GM23248 (cell line): ENCODE measurements at regions not wholly inside any gene's neighbourhood (a gene's known extent, or its start where the extent isn't known, plus 50 kb on each side); places are given as distances from the start of the nearest gene placed in this dataset.

Source experiments
- DNase-seq: peaks from one replicate; pipeline ENCODE4 v3.0.0-alpha.2; 2015
- H2AFZ ChIP-seq: fragments of 200-600 bp; sonication (generic); 2 replicates; pipeline ENCODE4 v1.6.1; 2016; ENCODE audit warnings: antibody characterized with exemption
- H3F3A ChIP-seq: fragments of 200-600 bp; sonication (generic); 2 replicates; pipeline ENCODE4 v1.6.1; 2016; ENCODE audit warnings: mild to moderate bottlenecking, antibody characterized with exemption, mixed run types; ENCODE audit not compliant: insufficient read depth
- H3K27ac ChIP-seq: fragments of 200-600 bp; sonication (generic); 2 replicates; pipeline ENCODE4 v1.5.1; 2016; ENCODE audit warnings: mild to moderate bottlenecking
- H3K27me3 ChIP-seq: fragments of 200-600 bp; sonication (generic); replicated peaks from 2 replicates; pipeline ENCODE4 v1.6.1; 2016; ENCODE audit warnings: mild to moderate bottlenecking; ENCODE audit not compliant: insufficient read depth
- H3K36me3 ChIP-seq: fragments of 200-600 bp; sonication (generic); 2 replicates; pipeline ENCODE4 v1.6.1; 2016; ENCODE audit warnings: low read depth, mild to moderate bottlenecking
- H3K4me1 ChIP-seq: fragments of 200-600 bp; sonication (generic); 2 replicates; pipeline ENCODE4 v1.6.1; 2016; ENCODE audit warnings: mild to moderate bottlenecking; ENCODE audit not compliant: insufficient read depth
- H3K4me2 ChIP-seq: fragments of 200-600 bp; sonication (generic); one replicate; pipeline ENCODE4 v1.6.1; 2016; ENCODE audit warnings: mild to moderate bottlenecking; ENCODE audit not compliant: unreplicated experiment
- H3K4me3 ChIP-seq: fragments of 200-600 bp; sonication (generic); 2 replicates; pipeline ENCODE4 v1.5.1; 2016; ENCODE audit warnings: mild to moderate bottlenecking
- H3K79me2 ChIP-seq: fragments of 200-600 bp; sonication (generic); 2 replicates; pipeline ENCODE4 v1.6.1; 2016; ENCODE audit warnings: mild to moderate bottlenecking; ENCODE audit not compliant: insufficient read depth
- H3K9ac ChIP-seq: fragments of 200-600 bp; sonication (generic); 2 replicates; pipeline ENCODE4 v1.6.1; 2016; ENCODE audit warnings: mild to moderate bottlenecking
- H3K9me2 ChIP-seq: fragments of 200-600 bp; sonication (generic); 2 replicates; pipeline ENCODE4 v1.6.1; 2016; ENCODE audit warnings: mixed run types, mild to moderate bottlenecking, moderate library complexity; ENCODE audit not compliant: insufficient read depth
- H3K9me3 ChIP-seq: fragments of 200-600 bp; sonication (generic); one replicate; pipeline ENCODE4 v1.6.1; 2017; ENCODE audit warnings: low read depth
- H4K20me1 ChIP-seq: fragments of 200-600 bp; sonication (generic); 2 replicates; pipeline ENCODE4 v1.6.0; 2016; ENCODE audit not compliant: insufficient read depth
- EZH2 ChIP-seq: fragments of 200-600 bp; sonication (generic); IDR thresholded peaks from 2 replicates; pipeline ENCODE4 v1.6.1; 2018; ENCODE audit warnings: antibody characterized with exemption, mild to moderate bottlenecking; ENCODE audit not compliant: insufficient read depth, poor library complexity, severe bottlenecking
- EZH2phosphoT487 ChIP-seq: fragments of 200-600 bp; sonication (generic); IDR thresholded peaks from 2 replicates; pipeline ENCODE4 v1.6.1; 2018; ENCODE audit warnings: antibody characterized with exemption, moderate library complexity, mild to moderate bottlenecking, low read depth; ENCODE audit not compliant: insufficient read depth
- WGBS, 2 experiments: methylation state at CpG; one replicate each; pipeline ENCODE4 v1.1.6; 2015 to 2017; ENCODE audit warnings: low lambda C conversion rate in 2 of 2, low coverage in 1 of 2; ENCODE audit errors: missing lambda C conversion rate in 2 of 2; 5-methylcytosine and 5-hydroxymethylcytosine counted together
- in situ Hi-C: fragments of 300-500 bp; cut with MboI; formaldehyde crosslinking; loops from 2 replicates; pipeline ENCODE4 v1.15.0; 2020

- no peak for TF ChIP-seq EZH2phosphoT487
- TF ChIP-seq EZH2: no peak
- no peak overlapping the region for H2AFZ ChIP-seq
- no peaks in the 10 kb centered on the region for H3K36me3 ChIP-seq
- no peaks in the 10 kb centered on the region for H4K20me1 ChIP-seq
- H3K9ac ChIP-seq: no peak overlapping the region
- DNase-seq: no peak
- no peaks in the 10 kb centered on the region for H3K9me2 ChIP-seq
- H3K27me3 ChIP-seq: no peaks in the 10 kb centered on the region
- H3K9me3 ChIP-seq: no peaks in the 10 kb centered on the region
- no peak overlapping the region for H3K27ac ChIP-seq
- no peaks in the 10 kb centered on the region for H3K4me1 ChIP-seq
- H3K4me3 ChIP-seq: no peak overlapping the region
- in situ Hi-C loops: no loop called here
- WGBS, 2 experiments: 17 to 21% methylated on average over 3 of the region's 3 CpGs
- no peaks in the 10 kb centered on the region for H3F3A ChIP-seq
- no peaks in the 10 kb centered on the region for H3K79me2 ChIP-seq
- H3K4me2 ChIP-seq: no peak overlapping the region
These were observed 378.7 kb upstream of the ANO5 start for GRCh38 chr11:21814169-21814568.

DNA sequence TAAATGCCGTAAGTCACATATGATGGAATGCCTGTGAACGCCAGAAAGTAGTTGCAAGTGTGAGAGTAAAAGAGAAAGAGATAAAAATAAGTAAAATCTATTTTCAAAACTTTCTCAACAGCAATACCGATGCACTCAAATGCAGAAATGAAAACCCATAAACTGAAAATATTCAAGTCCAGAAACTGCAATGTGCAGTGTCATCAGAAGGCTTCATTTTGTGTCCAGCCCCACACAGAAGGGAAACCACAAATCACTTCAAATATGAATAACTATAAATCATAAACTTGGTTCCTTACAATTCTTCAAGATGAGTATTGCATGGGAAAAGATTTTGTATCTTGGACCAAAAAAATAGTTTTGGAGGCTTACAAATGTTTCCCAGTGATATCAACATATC lies 375.2 kb upstream of the ANO5 start:
- in situ Hi-C loops: no loop called here
- no peak overlapping the region for H3K4me3 ChIP-seq
- 12 to 18% methylated on average over 3 of the region's 3 CpGs for WGBS, 2 experiments

GRCh38 chr11:21820176-21820575 lies 372.7 kb upstream of the ANO5 start:
- Histone ChIP-seq H3K9me3 (no peaks in the 10 kb centered on the region), H3K79me2 (no peaks in the 10 kb centered on the region), H3F3A (no peaks in the 10 kb centered on the region), H3K4me2 (no peak overlapping the region), H3K36me3 (no peaks in the 10 kb centered on the region), H3K4me1 (no peaks in the 10 kb centered on the region), H3K27ac (no peak overlapping the region), H3K27me3 (no peaks in the 10 kb centered on the region), H3K9ac (no peak overlapping the region), H3K9me2 (no peaks in the 10 kb centered on the region), H2AFZ (no peak overlapping the region), H4K20me1 (no peaks in the 10 kb centered on the region), H3K4me3 (no peak overlapping the region)
- no peak for DNase-seq
- in situ Hi-C loops: no loop called here
- no peak for TF ChIP-seq EZH2phosphoT487
- TF ChIP-seq EZH2: no peak

More for the DNA sequence above, 375.2 kb upstream of the ANO5 start:
- Histone ChIP-seq H2AFZ (no peak overlapping the region), H3K79me2 (no peaks in the 10 kb centered on the region), H3K9me3 (no peaks in the 10 kb centered on the region), H3F3A (no peaks in the 10 kb centered on the region), H3K9me2 (no peaks in the 10 kb centered on the region), H3K4me1 (no peaks in the 10 kb centered on the region), H4K20me1 (no peaks in the 10 kb centered on the region), H3K9ac (no peak overlapping the region), H3K36me3 (no peaks in the 10 kb centered on the region), H3K27me3 (no peaks in the 10 kb centered on the region), H3K4me2 (no peak overlapping the region), H3K27ac (no peak overlapping the region)
- no peak for DNase-seq
- TF ChIP-seq EZH2phosphoT487 (no peak), EZH2 (no peak)

DNA sequence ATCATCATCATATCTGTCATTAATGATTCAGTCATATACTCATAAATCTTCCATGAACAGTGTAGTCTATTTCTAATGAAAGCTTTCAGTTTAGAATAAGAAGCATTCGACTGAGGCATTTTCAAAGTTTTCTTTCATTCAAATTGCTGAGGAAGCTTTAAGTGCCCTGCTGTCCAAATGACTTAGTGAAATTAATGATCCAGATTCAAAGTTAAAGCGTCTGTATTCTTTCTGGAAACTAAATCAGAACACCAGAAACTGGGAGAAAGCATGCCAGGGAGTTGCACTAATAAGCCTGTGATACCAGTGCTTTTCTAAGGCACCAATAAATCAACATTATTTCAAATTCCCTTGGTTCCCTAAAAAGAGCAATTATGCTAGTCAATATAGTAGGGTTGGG lies 367.8 kb upstream of the ANO5 start:
- no peak overlapping the region for H3K9ac ChIP-seq
- H2AFZ ChIP-seq: no peak overlapping the region
- no peaks in the 10 kb centered on the region for H3K36me3 ChIP-seq
- no peaks in the 10 kb centered on the region for H3K9me2 ChIP-seq
- no peak overlapping the region for H3K27ac ChIP-seq
- no peak for DNase-seq
- 14 to 17% methylated on average over 2 of the region's 2 CpGs for WGBS, 2 experiments
- H3K27me3 ChIP-seq: no peaks in the 10 kb centered on the region
- TF ChIP-seq EZH2phosphoT487 (no peak), EZH2 (no peak)
- no peaks in the 10 kb centered on the region for H3K79me2 ChIP-seq
- no peaks in the 10 kb centered on the region for H3K4me1 ChIP-seq
- in situ Hi-C loops: no loop called here
- no peak overlapping the region for H3K4me2 ChIP-seq
- H3K4me3 ChIP-seq: no peak overlapping the region
- no peaks in the 10 kb centered on the region for H3K9me3 ChIP-seq
- no peaks in the 10 kb centered on the region for H4K20me1 ChIP-seq
- H3F3A ChIP-seq: no peaks in the 10 kb centered on the region

- H3K4me1 ChIP-seq: no peaks in the 10 kb centered on the region
- H3K9ac ChIP-seq: no peak overlapping the region
- no peaks in the 10 kb centered on the region for H3K9me2 ChIP-seq
- H3K36me3 ChIP-seq: no peaks in the 10 kb centered on the region
- no peak overlapping the region for H2AFZ ChIP-seq
- H3K4me2 ChIP-seq: no peak overlapping the region
- TF ChIP-seq EZH2: no peak
- no peak for TF ChIP-seq EZH2phosphoT487
- in situ Hi-C loops: no loop called here
- H3K27ac ChIP-seq: no peak overlapping the region
- H3K4me3 ChIP-seq: no peak overlapping the region
- H3K79me2 ChIP-seq: no peaks in the 10 kb centered on the region
- WGBS, 2 experiments: 0 to 3% methylated on average over 3 of the region's 3 CpGs
- no peaks in the 10 kb centered on the region for H3K9me3 ChIP-seq
- H4K20me1 ChIP-seq: no peaks in the 10 kb centered on the region; the same call in 1 of the 2 replicates
- no peaks in the 10 kb centered on the region for H3K27me3 ChIP-seq
- no peaks in the 10 kb centered on the region for H3F3A ChIP-seq
- no peak for DNase-seq
These were observed 354.5 kb upstream of the ANO5 start for GRCh38 chr11:21838427-21838826.
